SIG-M5 treated with dmso at 0.1 percent for 504 hours (cell line): ENCODE measurements at regions not wholly inside any gene's neighbourhood (a gene's known extent, or its start where the extent isn't known, plus 50 kb on each side); places are given as distances from the start of the nearest gene placed in this dataset.
A peak's percentile ranks its signal among the peaks of the same experiment; 100 is the strongest.

Experiments used
- DNase-seq: peaks from one replicate; lab custom pipeline; 2025; ENCODE audit not compliant: unreplicated experiment; lab: John Stamatoyannopoulos, UW

GRCh38 chr3:95097493-95097892, 1034.6 kb downstream of the NSUN3 start:
- DNase-seq: no peak

GRCh38 chr3:95120921-95121320, 1058.1 kb downstream of the NSUN3 start:
- DNase-seq: no peak

GRCh38 chr3:95123104-95123503, 1060.2 kb downstream of the NSUN3 start:
- no peak for DNase-seq

GRCh38 chr3:95134693-95135413, 1072.0 kb downstream of the NSUN3 start:
- DNase-seq: no peak

- DNase-seq: no peak
Measured at GRCh38 chr3:95148107-95148506, 1085.2 kb downstream of the NSUN3 start.

- DNase-seq: no peak
Measured at GRCh38 chr3:95151590-95151989, 1088.7 kb downstream of the NSUN3 start.

GRCh38 chr3:95154766-95155165, 1091.9 kb downstream of the NSUN3 start:
- peak; percentile 66 for DNase-seq

GRCh38 chr3:95162794-95163193, 1099.9 kb downstream of the NSUN3 start:
- DNase-seq: no peak

- no peak for DNase-seq
Measured at GRCh38 chr3:95167748-95168147, 1104.9 kb downstream of the NSUN3 start.

GRCh38 chr3:95168526-95168925, 1105.7 kb downstream of the NSUN3 start:
- DNase-seq: no peak

GRCh38 chr3:95172164-95172943, 1109.5 kb downstream of the NSUN3 start:
- no peak for DNase-seq

- DNase-seq: no peak
Measured at GRCh38 chr3:95177096-95177495, 1114.2 kb downstream of the NSUN3 start.

GRCh38 chr3:95184038-95184437, 1121.2 kb downstream of the NSUN3 start:
- DNase-seq: no peak

- no peak for DNase-seq
Measured at GRCh38 chr3:95189348-95189747, 1126.5 kb downstream of the NSUN3 start.

- DNase-seq: no peak
Measured at GRCh38 chr3:95197661-95198060, 1134.8 kb downstream of the NSUN3 start.

- no peak for DNase-seq
Measured at GRCh38 chr3:95200384-95200783, 1137.5 kb downstream of the NSUN3 start.

- DNase-seq: no peak
Measured at GRCh38 chr3:95210878-95211277, 1148.0 kb downstream of the NSUN3 start.

- no peak for DNase-seq
Measured at GRCh38 chr3:95212117-95212516, 1149.3 kb downstream of the NSUN3 start.

- DNase-seq: no peak
Measured at GRCh38 chr3:95215437-95215957, 1152.6 kb downstream of the NSUN3 start.

GRCh38 chr3:95217661-95218060, 1154.8 kb downstream of the NSUN3 start:
- no peak for DNase-seq

- DNase-seq: no peak
Measured at GRCh38 chr3:95218484-95218883, 1155.6 kb downstream of the NSUN3 start.

GRCh38 chr3:95226437-95226836, 1163.6 kb downstream of the NSUN3 start:
- no peak for DNase-seq
